GM23248 (cell line): ENCODE measurements at regions not wholly inside any gene's neighbourhood (a gene's known extent, or its start where the extent isn't known, plus 50 kb on each side); places are given as distances from the start of the nearest gene placed in this dataset.
A peak's percentile ranks its signal among the peaks of the same experiment; 100 is the strongest.

Experiments used
- DNase-seq: peaks from one replicate; pipeline ENCODE4 v3.0.0-alpha.2; 2015
- H2AFZ ChIP-seq: fragments of 200-600 bp; sonication (generic); 2 replicates; pipeline ENCODE4 v1.6.1; 2016; ENCODE audit warnings: antibody characterized with exemption
- H3F3A ChIP-seq: fragments of 200-600 bp; sonication (generic); 2 replicates; pipeline ENCODE4 v1.6.1; 2016; ENCODE audit warnings: mild to moderate bottlenecking, antibody characterized with exemption, mixed run types; ENCODE audit not compliant: insufficient read depth
- H3K27ac ChIP-seq: fragments of 200-600 bp; sonication (generic); 2 replicates; pipeline ENCODE4 v1.5.1; 2016; ENCODE audit warnings: mild to moderate bottlenecking
- H3K27me3 ChIP-seq: fragments of 200-600 bp; sonication (generic); replicated peaks from 2 replicates; pipeline ENCODE4 v1.6.1; 2016; ENCODE audit warnings: mild to moderate bottlenecking; ENCODE audit not compliant: insufficient read depth
- H3K36me3 ChIP-seq: fragments of 200-600 bp; sonication (generic); 2 replicates; pipeline ENCODE4 v1.6.1; 2016; ENCODE audit warnings: low read depth, mild to moderate bottlenecking
- H3K4me1 ChIP-seq: fragments of 200-600 bp; sonication (generic); 2 replicates; pipeline ENCODE4 v1.6.1; 2016; ENCODE audit warnings: mild to moderate bottlenecking; ENCODE audit not compliant: insufficient read depth
- H3K4me2 ChIP-seq: fragments of 200-600 bp; sonication (generic); one replicate; pipeline ENCODE4 v1.6.1; 2016; ENCODE audit warnings: mild to moderate bottlenecking; ENCODE audit not compliant: unreplicated experiment
- H3K4me3 ChIP-seq: fragments of 200-600 bp; sonication (generic); 2 replicates; pipeline ENCODE4 v1.5.1; 2016; ENCODE audit warnings: mild to moderate bottlenecking
- H3K79me2 ChIP-seq: fragments of 200-600 bp; sonication (generic); 2 replicates; pipeline ENCODE4 v1.6.1; 2016; ENCODE audit warnings: mild to moderate bottlenecking; ENCODE audit not compliant: insufficient read depth
- H3K9ac ChIP-seq: fragments of 200-600 bp; sonication (generic); 2 replicates; pipeline ENCODE4 v1.6.1; 2016; ENCODE audit warnings: mild to moderate bottlenecking
- H3K9me2 ChIP-seq: fragments of 200-600 bp; sonication (generic); 2 replicates; pipeline ENCODE4 v1.6.1; 2016; ENCODE audit warnings: mixed run types, mild to moderate bottlenecking, moderate library complexity; ENCODE audit not compliant: insufficient read depth
- H3K9me3 ChIP-seq: fragments of 200-600 bp; sonication (generic); one replicate; pipeline ENCODE4 v1.6.1; 2017; ENCODE audit warnings: low read depth
- H4K20me1 ChIP-seq: fragments of 200-600 bp; sonication (generic); 2 replicates; pipeline ENCODE4 v1.6.0; 2016; ENCODE audit not compliant: insufficient read depth
- EZH2 ChIP-seq: fragments of 200-600 bp; sonication (generic); IDR thresholded peaks from 2 replicates; pipeline ENCODE4 v1.6.1; 2018; ENCODE audit warnings: antibody characterized with exemption, mild to moderate bottlenecking; ENCODE audit not compliant: insufficient read depth, poor library complexity, severe bottlenecking
- EZH2phosphoT487 ChIP-seq: fragments of 200-600 bp; sonication (generic); IDR thresholded peaks from 2 replicates; pipeline ENCODE4 v1.6.1; 2018; ENCODE audit warnings: antibody characterized with exemption, moderate library complexity, mild to moderate bottlenecking, low read depth; ENCODE audit not compliant: insufficient read depth
- WGBS, 2 experiments: methylation state at CpG; one replicate each; pipeline ENCODE4 v1.1.6; 2015 to 2017; ENCODE audit warnings: low lambda C conversion rate in 2 of 2, low coverage in 1 of 2; ENCODE audit errors: missing lambda C conversion rate in 2 of 2; 5-methylcytosine and 5-hydroxymethylcytosine counted together
- in situ Hi-C: fragments of 300-500 bp; cut with MboI; formaldehyde crosslinking; loops from 2 replicates; pipeline ENCODE4 v1.15.0; 2020

- no peaks in the 10 kb centered on the region for H3K27me3 ChIP-seq
- no peak overlapping the region for H3K27ac ChIP-seq
- H3K4me1 ChIP-seq: no peaks in the 10 kb centered on the region
- H3K4me2 ChIP-seq: no peak overlapping the region
- DNase-seq: peak; percentile 1
- H3K9me3 ChIP-seq: no peaks in the 10 kb centered on the region
- H2AFZ ChIP-seq: no peak overlapping the region
- H3K79me2 ChIP-seq: no peaks in the 10 kb centered on the region
- no peaks in the 10 kb centered on the region for H3K9me2 ChIP-seq
- no peaks in the 10 kb centered on the region for H3F3A ChIP-seq
- no peak overlapping the region for H3K9ac ChIP-seq
- 2 to 5% methylated on average over 3 of the region's 3 CpGs for WGBS, 2 experiments
- no peaks in the 10 kb centered on the region for H4K20me1 ChIP-seq
- no peak overlapping the region for H3K4me3 ChIP-seq
- TF ChIP-seq EZH2 (no peak), EZH2phosphoT487 (no peak)
- H3K36me3 ChIP-seq: no peaks in the 10 kb centered on the region
- in situ Hi-C loops: no loop called here
Measured at GRCh38 chr10:90413196-90413595, 444.6 kb downstream of the HTR7 start.

GRCh38 chr10:90414926-90415325, 442.9 kb downstream of the HTR7 start:
- no peaks in the 10 kb centered on the region for H3K36me3 ChIP-seq
- TF ChIP-seq EZH2phosphoT487 (no peak), EZH2 (no peak)
- in situ Hi-C loops: no loop called here
- H3F3A ChIP-seq: no peaks in the 10 kb centered on the region
- H3K9me3 ChIP-seq: no peaks in the 10 kb centered on the region
- no peaks in the 10 kb centered on the region for H3K79me2 ChIP-seq
- no peak for DNase-seq
- H3K4me1 ChIP-seq: no peaks in the 10 kb centered on the region
- no peaks in the 10 kb centered on the region for H3K27me3 ChIP-seq
- WGBS, 2 experiments: 38 to 41% methylated on average over 3 of the region's 3 CpGs
- no peak overlapping the region for H3K9ac ChIP-seq
- no peaks in the 10 kb centered on the region for H3K9me2 ChIP-seq
- H3K4me2 ChIP-seq: no peak overlapping the region
- H2AFZ ChIP-seq: no peak overlapping the region
- H4K20me1 ChIP-seq: no peaks in the 10 kb centered on the region
- no peak overlapping the region for H3K4me3 ChIP-seq
- no peak overlapping the region for H3K27ac ChIP-seq

- 11 to 15% methylated on average over 3 of the region's 3 CpGs for WGBS, 2 experiments
- Histone ChIP-seq H2AFZ (no peak overlapping the region), H3K4me1 (no peaks in the 10 kb centered on the region), H3K79me2 (no peaks in the 10 kb centered on the region), H3K9ac (no peak overlapping the region), H4K20me1 (no peaks in the 10 kb centered on the region), H3K27me3 (no peaks in the 10 kb centered on the region), H3K9me3 (no peaks in the 10 kb centered on the region), H3K27ac (no peak overlapping the region), H3K9me2 (no peaks in the 10 kb centered on the region), H3K36me3 (no peaks in the 10 kb centered on the region), H3K4me3 (no peak overlapping the region), H3K4me2 (no peak overlapping the region), H3F3A (no peaks in the 10 kb centered on the region)
- in situ Hi-C loops: no loop called here
- DNase-seq: no peak
- TF ChIP-seq EZH2phosphoT487 (no peak), EZH2 (no peak)
Measured at GRCh38 chr10:90417029-90417428, 440.8 kb downstream of the HTR7 start.

GRCh38 chr10:90417476-90418210, 440.2 kb downstream of the HTR7 start:
- Histone ChIP-seq H3K27ac (no peak overlapping the region), H3K4me2 (no peak overlapping the region), H4K20me1 (no peaks in the 10 kb centered on the region), H3K36me3 (no peaks in the 10 kb centered on the region), H2AFZ (no peak overlapping the region), H3K27me3 (no peaks in the 10 kb centered on the region), H3K9me3 (no peaks in the 10 kb centered on the region), H3K79me2 (no peaks in the 10 kb centered on the region), H3K4me1 (no peaks in the 10 kb centered on the region), H3K9me2 (no peaks in the 10 kb centered on the region), H3K9ac (no peak overlapping the region), H3K4me3 (no peak overlapping the region), H3F3A (no peaks in the 10 kb centered on the region)
- in situ Hi-C loops: no loop called here
- 4 to 6% methylated on average over 2 of the region's 2 CpGs for WGBS, 2 experiments
- no peak for DNase-seq
- TF ChIP-seq EZH2phosphoT487: no peak
- TF ChIP-seq EZH2: no peak
